GM23338 (cell line): ENCODE measurements at regions not wholly inside any gene's neighbourhood (a gene's known extent, or its start where the extent isn't known, plus 50 kb on each side); places are given as distances from the start of the nearest gene placed in this dataset.

Experiments used
- ATAC-seq: fragments of 200-7000 bp; cut with Tn5 transposase; 3 replicates; pipeline ENCODE4 v1.9.1; 2020
- DNase-seq: peaks from one replicate; pipeline ENCODE4 v3.0.0-alpha.2; 2015; ENCODE audit warnings: low spot score
- H2AFZ ChIP-seq: fragments of 200-600 bp; sonication (generic); 2 replicates; pipeline ENCODE4 v1.8.0; 2016; ENCODE audit warnings: antibody characterized with exemption, mild to moderate bottlenecking, moderate library complexity
- H3F3A ChIP-seq: fragments of 200-600 bp; sonication (generic); replicated peaks from 2 replicates; pipeline ENCODE4 v1.8.0; 2017; ENCODE audit warnings: antibody characterized with exemption, mixed run types, low read depth
- H3K27ac ChIP-seq: fragments of 200-600 bp; sonication (generic); 2 replicates; pipeline ENCODE4 v1.6.1; 2016; ENCODE audit warnings: low read depth
- H3K27me3 ChIP-seq: fragments of 200-600 bp; sonication (generic); 2 replicates; pipeline ENCODE4 v1.8.0; 2016; ENCODE audit warnings: mild to moderate bottlenecking, mixed run types, moderate library complexity; ENCODE audit not compliant: insufficient read depth
- H3K36me3 ChIP-seq: fragments of 200-600 bp; sonication (generic); 2 replicates; pipeline ENCODE4 v1.8.0; 2016; ENCODE audit warnings: mild to moderate bottlenecking; ENCODE audit not compliant: insufficient read depth
- H3K4me1 ChIP-seq: fragments of 200-600 bp; sonication (generic); 2 replicates; pipeline ENCODE4 v1.8.0; 2016; ENCODE audit warnings: mild to moderate bottlenecking, moderate library complexity; ENCODE audit not compliant: insufficient read depth
- H3K4me2 ChIP-seq: fragments of 200-600 bp; sonication (generic); 2 replicates; pipeline ENCODE4 v1.7.1; 2017; ENCODE audit warnings: mixed run types
- H3K4me3 ChIP-seq: fragments of 200-600 bp; sonication (generic); 2 replicates; pipeline ENCODE4 v1.6.1; 2016; ENCODE audit warnings: mixed run types
- H3K79me2 ChIP-seq: fragments of 200-600 bp; sonication (generic); replicated peaks from 2 replicates; pipeline ENCODE4 v1.8.0; 2017; ENCODE audit warnings: mild to moderate bottlenecking; ENCODE audit not compliant: insufficient read depth
- H3K9me2 ChIP-seq: fragments of 200-600 bp; sonication (generic); 2 replicates; pipeline ENCODE4 v1.8.0; 2017; ENCODE audit not compliant: insufficient read depth
- H4K20me1 ChIP-seq: fragments of 200-600 bp; sonication (generic); replicated peaks from 2 replicates; pipeline ENCODE4 v1.8.0; 2017; ENCODE audit warnings: mild to moderate bottlenecking; ENCODE audit not compliant: insufficient read depth
- H3K27ac Mint-ChIP-seq: 2 replicates; pipeline ENCODE4 v1.8.0; 2020; ENCODE audit warnings: inconsistent platforms, mild to moderate bottlenecking, moderate library complexity, mixed read lengths
- H3K27me3 Mint-ChIP-seq: 3 replicates; pipeline ENCODE4 v1.8.0; 2022; ENCODE audit warnings: low read depth, mild to moderate bottlenecking, moderate library complexity, mixed read lengths, inconsistent platforms; ENCODE audit not compliant: insufficient read depth, poor library complexity
- H3K36me3 Mint-ChIP-seq: 3 replicates; pipeline ENCODE4 v1.8.0; 2021; ENCODE audit warnings: low read depth, mild to moderate bottlenecking, inconsistent platforms, moderate library complexity, mixed read lengths
- H3K4me1 Mint-ChIP-seq: 3 replicates; pipeline ENCODE4 v1.8.0; 2020; ENCODE audit warnings: mild to moderate bottlenecking, inconsistent platforms, mixed read lengths
- H3K4me3 Mint-ChIP-seq: 3 replicates; pipeline ENCODE4 v1.8.0; 2021; ENCODE audit warnings: moderate library complexity, mild to moderate bottlenecking, inconsistent platforms, mixed read lengths
- H3K9me3 Mint-ChIP-seq: 3 replicates; pipeline ENCODE4 v1.8.0; 2020; ENCODE audit warnings: moderate library complexity, mild to moderate bottlenecking, inconsistent platforms, mixed read lengths
- CREB1 ChIP-seq: fragments of 250-450 bp; sonication (Bioruptor Pico); IDR thresholded peaks from 2 replicates; pipeline ENCODE4 v1.5.0; 2020; ENCODE audit warnings: low read depth, mild to moderate bottlenecking, moderate library complexity
- ETS1 ChIP-seq: IDR thresholded peaks from 2 replicates; pipeline ENCODE4 v1.6.1; 2016; ENCODE audit warnings: antibody characterized with exemption
- EZH2 ChIP-seq: fragments of 200-600 bp; sonication (generic); IDR thresholded peaks from one replicate; pipeline ENCODE4 v1.8.0; 2017; ENCODE audit warnings: antibody characterized with exemption, mild to moderate bottlenecking, low read depth; ENCODE audit not compliant: unreplicated experiment
- EZH2phosphoT487 ChIP-seq: fragments of 200-600 bp; sonication (generic); IDR thresholded peaks from one replicate; pipeline ENCODE4 v1.8.1; 2018; ENCODE audit warnings: antibody characterized with exemption; ENCODE audit not compliant: unreplicated experiment
- JUNB ChIP-seq: IDR thresholded peaks from one replicate; pipeline ENCODE4 v1.6.1; 2016; ENCODE audit warnings: antibody characterized with exemption; ENCODE audit not compliant: unreplicated experiment
- NANOG ChIP-seq: IDR thresholded peaks from 2 replicates; pipeline ENCODE4 v1.6.1; 2016; ENCODE audit warnings: antibody characterized with exemption, borderline replicate concordance
- POLR2AphosphoS5 ChIP-seq: IDR thresholded peaks from 2 replicates; pipeline ENCODE4 v1.6.1; 2016; ENCODE audit warnings: antibody characterized with exemption, low read depth
- REST ChIP-seq: IDR thresholded peaks from one replicate; pipeline ENCODE4 v1.6.1; 2018; ENCODE audit warnings: antibody characterized with exemption; ENCODE audit not compliant: unreplicated experiment
- STAT1 ChIP-seq: IDR thresholded peaks from one replicate; pipeline ENCODE4 v1.6.1; 2016; ENCODE audit warnings: antibody characterized with exemption; ENCODE audit not compliant: unreplicated experiment
- ZNF114 ChIP-seq: fragments of 250-450 bp; sonication (Bioruptor Pico); IDR thresholded peaks from 2 replicates; pipeline ENCODE4 v1.5.0; 2020; ENCODE audit warnings: mild to moderate bottlenecking, moderate library complexity
- ZNF331 ChIP-seq: fragments of 250-450 bp; sonication (Bioruptor Pico); IDR thresholded peaks from 2 replicates; pipeline ENCODE4 v1.5.0; 2020; ENCODE audit warnings: low read depth, mild to moderate bottlenecking, moderate library complexity
- ZNF462 ChIP-seq: fragments of 250-450 bp; sonication (Bioruptor Pico); IDR thresholded peaks from 2 replicates; pipeline ENCODE4 v1.5.0; 2020; ENCODE audit warnings: mild to moderate bottlenecking, moderate library complexity
- TF ChIP-seq, protein P1 (sequence below), 2 experiments: fragments of 200-600 bp in 1 of 2; sonication (generic) in 1 of 2; conservative IDR thresholded peaks; 2 replicates each; pipeline versions ENCODE4 v1.5.1 to v1.6.1; 2016 to 2017; ENCODE audit warnings: antibody characterized with exemption in 2 of 2, low read depth in 2 of 2, mild to moderate bottlenecking in 2 of 2, moderate library complexity in 1 of 2

DNA sequence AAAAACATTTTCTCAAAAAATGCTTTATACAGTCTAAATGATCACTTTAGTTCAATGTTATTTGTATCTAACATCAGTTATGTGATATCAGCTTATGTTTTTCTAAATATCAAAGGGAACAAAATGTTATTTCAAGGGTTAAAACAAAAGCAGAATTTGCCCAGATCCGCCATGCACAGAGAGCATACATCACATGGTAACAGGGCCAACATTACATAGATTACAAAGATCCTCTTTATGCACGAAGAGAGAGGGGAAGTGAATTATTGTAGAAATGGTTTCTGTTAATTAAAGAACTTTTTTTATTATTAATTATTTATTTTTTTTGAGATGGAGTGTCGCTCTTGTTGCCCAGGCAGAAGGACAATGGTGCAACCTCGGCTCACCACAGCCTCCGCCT, 100.8 kb upstream of the MME start:
- Histone ChIP-seq H2AFZ (no peak overlapping the region), H3K27ac (no peak overlapping the region), H3K27me3 (no peaks in the 10 kb centered on the region), H3K4me3 (no peak overlapping the region), H3K36me3 (no peaks in the 10 kb centered on the region), H3K79me2 (no peaks in the 10 kb centered on the region), H3K9me2 (no peaks in the 10 kb centered on the region), H3K4me1 (no peaks in the 10 kb centered on the region), H4K20me1 (no peaks in the 10 kb centered on the region), H3F3A (no peaks in the 10 kb centered on the region), H3K4me2 (no peak overlapping the region)
- Mint-ChIP-seq H3K4me1 (no peaks in the 10 kb centered on the region), H3K27ac (no peak overlapping the region), H3K4me3 (no peak overlapping the region), H3K36me3 (no peaks in the 10 kb centered on the region), H3K27me3 (no peaks in the 10 kb centered on the region), H3K9me3 (no peaks in the 10 kb centered on the region)
- ATAC-seq (no peak), DNase-seq (no peak)
- no peak for TF ChIP-seq EZH2
- TF ChIP-seq, protein P1, sequence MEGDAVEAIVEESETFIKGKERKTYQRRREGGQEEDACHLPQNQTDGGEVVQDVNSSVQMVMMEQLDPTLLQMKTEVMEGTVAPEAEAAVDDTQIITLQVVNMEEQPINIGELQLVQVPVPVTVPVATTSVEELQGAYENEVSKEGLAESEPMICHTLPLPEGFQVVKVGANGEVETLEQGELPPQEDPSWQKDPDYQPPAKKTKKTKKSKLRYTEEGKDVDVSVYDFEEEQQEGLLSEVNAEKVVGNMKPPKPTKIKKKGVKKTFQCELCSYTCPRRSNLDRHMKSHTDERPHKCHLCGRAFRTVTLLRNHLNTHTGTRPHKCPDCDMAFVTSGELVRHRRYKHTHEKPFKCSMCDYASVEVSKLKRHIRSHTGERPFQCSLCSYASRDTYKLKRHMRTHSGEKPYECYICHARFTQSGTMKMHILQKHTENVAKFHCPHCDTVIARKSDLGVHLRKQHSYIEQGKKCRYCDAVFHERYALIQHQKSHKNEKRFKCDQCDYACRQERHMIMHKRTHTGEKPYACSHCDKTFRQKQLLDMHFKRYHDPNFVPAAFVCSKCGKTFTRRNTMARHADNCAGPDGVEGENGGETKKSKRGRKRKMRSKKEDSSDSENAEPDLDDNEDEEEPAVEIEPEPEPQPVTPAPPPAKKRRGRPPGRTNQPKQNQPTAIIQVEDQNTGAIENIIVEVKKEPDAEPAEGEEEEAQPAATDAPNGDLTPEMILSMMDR (conservative IDR thresholded peaks at IDR 0.05; ENCODE audit: low read depth in 2 of 2), result no peak
- TF ChIP-seq STAT1, result no peak
- no peak for TF ChIP-seq REST
- no peak for TF ChIP-seq NANOG
- no peak for TF ChIP-seq ZNF462
- TF ChIP-seq ZNF114 (CRISPR knock-in tag), result no peak
- TF ChIP-seq EZH2phosphoT487, result no peak
- no peak for TF ChIP-seq JUNB
- no peak for TF ChIP-seq CREB1 (CRISPR knock-in tag)
- no peak for TF ChIP-seq ETS1
- TF ChIP-seq POLR2AphosphoS5, result no peak
- TF ChIP-seq ZNF331, result no peak
